Liver (tissue), 8 donors: ENCODE measurements at regions not wholly inside any gene's neighbourhood (a gene's known extent, or its start where the extent isn't known, plus 50 kb on each side); places are given as distances from the start of the nearest gene placed in this dataset.
"Not testable (repeated sequence)": the region's sequence is repeated elsewhere in the genome, so short reads cannot be mapped to it uniquely, and the experiment has no call there.

ENCODE experiments used
- DNase-seq: peaks from one replicate; pipeline ENCODE4 v3.0.0-alpha.2; 2017; ENCODE audit warnings: low spot score
- H3K27ac ChIP-seq, 2 donors: one replicate each; pipeline ENCODE4 v1.7.0; 2013; ENCODE audit warnings: inconsistent platforms in 2 of 2, low read length in 2 of 2, control low read depth in 1 of 2, low read depth in 1 of 2, mild to moderate bottlenecking in 1 of 2
- H3K27me3 ChIP-seq, 4 donors: one replicate each; pipeline versions ENCODE4 v1.6.1 to v1.7.0; 2013; ENCODE audit warnings: low read length in 3 of 4, inconsistent platforms in 1 of 4, mild to moderate bottlenecking in 1 of 4, moderate library complexity in 1 of 4; ENCODE audit not compliant: control insufficient read depth in 4 of 4, insufficient read depth in 4 of 4
- H3K36me3 ChIP-seq, 4 donors: one replicate each; pipeline versions ENCODE4 v1.6.1 to v1.7.0; 2013; ENCODE audit warnings: low read length in 3 of 4, mild to moderate bottlenecking in 3 of 4, low read depth in 1 of 4, moderate library complexity in 1 of 4; ENCODE audit not compliant: control insufficient read depth in 4 of 4, insufficient read depth in 3 of 4
- H3K4me1 ChIP-seq, 4 donors: one replicate each; pipeline versions ENCODE4 v1.6.1 to v1.7.0; 2013; ENCODE audit warnings: low read length in 3 of 4, mild to moderate bottlenecking in 3 of 4, moderate library complexity in 1 of 4; ENCODE audit not compliant: control insufficient read depth in 4 of 4, insufficient read depth in 4 of 4
- H3K4me3 ChIP-seq, 3 donors: one replicate each; pipeline versions ENCODE4 v1.6.1 to v1.7.0; 2013; ENCODE audit warnings: low read length in 3 of 3, control low read depth in 1 of 3, low read depth in 1 of 3, mild to moderate bottlenecking in 1 of 3
- H3K9ac ChIP-seq, 2 donors: one replicate each; pipeline ENCODE4 v1.7.0; 2013; ENCODE audit warnings: low read length in 2 of 2, mild to moderate bottlenecking in 2 of 2, moderate library complexity in 2 of 2, control low read depth in 1 of 2, low read depth in 1 of 2
- H3K9me3 ChIP-seq, 4 donors: one replicate each; pipeline versions ENCODE4 v1.6.1 to v1.7.0; 2013; ENCODE audit warnings: low read length in 3 of 4; ENCODE audit not compliant: control insufficient read depth in 4 of 4
- ATF3 ChIP-seq: IDR thresholded peaks from 2 replicates; pipeline ENCODE4 v1.6.1; 2016; ENCODE audit warnings: antibody characterized with exemption
- CTCF ChIP-seq: fragments of 150-350 bp; IDR thresholded peaks from 2 replicates; pipeline ENCODE4 v1.5.1; 2017; ENCODE audit warnings: improper control_type of control experiment, low read depth, low read length; ENCODE audit not compliant: missing input control
- EGR1 ChIP-seq, 2 donors: IDR thresholded peaks; 2 replicates each; pipeline ENCODE4 v1.6.1; 2016 to 2018; ENCODE audit warnings: antibody characterized with exemption in 2 of 2, low read depth in 2 of 2
- FOXA1 ChIP-seq: IDR thresholded peaks from 2 replicates; pipeline ENCODE4 v1.6.1; 2016; ENCODE audit warnings: antibody characterized with exemption
- FOXA2 ChIP-seq: IDR thresholded peaks from 2 replicates; pipeline ENCODE4 v1.6.1; 2016; ENCODE audit warnings: antibody characterized with exemption
- GABPA ChIP-seq, 2 donors: IDR thresholded peaks in 1 of 2; conservative IDR thresholded peaks in 1 of 2; 2 replicates each; pipeline ENCODE4 v1.6.1; 2016; ENCODE audit warnings: antibody characterized with exemption in 2 of 2, mild to moderate bottlenecking in 1 of 2, moderate library complexity in 1 of 2
- HNF4A ChIP-seq, 2 donors: conservative IDR thresholded peaks; 2 replicates each; pipeline ENCODE4 v1.6.1; 2016; ENCODE audit warnings: antibody characterized with exemption in 2 of 2, mild to moderate bottlenecking in 2 of 2
- HNF4G ChIP-seq: IDR thresholded peaks from 2 replicates; pipeline ENCODE4 v1.6.1; 2016; ENCODE audit warnings: antibody characterized with exemption
- JUND ChIP-seq, 2 donors: IDR thresholded peaks; 2 replicates each; pipeline ENCODE4 v1.6.1; 2016; ENCODE audit warnings: antibody characterized with exemption in 2 of 2
- NR2F2 ChIP-seq: IDR thresholded peaks from 2 replicates; pipeline ENCODE4 v1.6.1; 2016; ENCODE audit warnings: antibody characterized with exemption
- RAD21 ChIP-seq, 2 donors: IDR thresholded peaks; 2 replicates each; pipeline ENCODE4 v1.6.1; 2016; ENCODE audit warnings: antibody characterized with exemption in 2 of 2, mild to moderate bottlenecking in 2 of 2
- REST ChIP-seq: IDR thresholded peaks from 2 replicates; pipeline ENCODE4 v1.6.1; 2016; ENCODE audit warnings: antibody characterized with exemption, mild to moderate bottlenecking
- RXRA ChIP-seq, 2 donors: IDR thresholded peaks; 2 replicates each; pipeline ENCODE4 v1.6.1; 2017 to 2018; ENCODE audit warnings: antibody characterized with exemption in 2 of 2, mild to moderate bottlenecking in 1 of 2
- SP1 ChIP-seq: IDR thresholded peaks from 2 replicates; pipeline ENCODE4 v1.6.1; 2018; ENCODE audit warnings: antibody characterized with exemption, mild to moderate bottlenecking
- TAF1 ChIP-seq: conservative IDR thresholded peaks from 2 replicates; pipeline ENCODE4 v1.6.1; 2016; ENCODE audit warnings: antibody characterized with exemption, mild to moderate bottlenecking
- YY1 ChIP-seq: IDR thresholded peaks from 2 replicates; pipeline ENCODE4 v1.6.1; 2016; ENCODE audit warnings: antibody characterized with exemption, mild to moderate bottlenecking
- ZBTB33 ChIP-seq: IDR thresholded peaks from 2 replicates; pipeline ENCODE4 v1.6.1; 2016; ENCODE audit warnings: antibody characterized with exemption
- WGBS: extraction: QIAGEN DNeasy Blood & Tissue Kit; methylation state at CpG from one replicate; pipeline ENCODE4 v1.1.7; 2013; 5-methylcytosine and 5-hydroxymethylcytosine counted together
- donor health status: healthy.
- donor health status: healthy.
- donor health status: healthy.
- donor health status: healthy.
- donor health status: healthy.

- no peak for TF ChIP-seq ATF3
- TF ChIP-seq GABPA (IDR thresholded peaks at IDR 0.05 in 1 of 2, conservative IDR thresholded peaks at IDR 0.05 in 1 of 2): no peak
- TF ChIP-seq JUND (IDR thresholded peaks at IDR 0.05): no peak
- no peak for TF ChIP-seq REST
- no peak for TF ChIP-seq SP1
- TF ChIP-seq RXRA (IDR thresholded peaks at IDR 0.05): no peak
- no peak for TF ChIP-seq RAD21 (IDR thresholded peaks at IDR 0.05)
- no peak for TF ChIP-seq FOXA2
- TF ChIP-seq EGR1 (IDR thresholded peaks at IDR 0.05; ENCODE audit: low read depth in 2 of 2): no peak
- TF ChIP-seq TAF1: no peak
- no peak for TF ChIP-seq CTCF
- TF ChIP-seq YY1: no peak
- TF ChIP-seq FOXA1: no peak
- TF ChIP-seq HNF4A (conservative IDR thresholded peaks at IDR 0.05): no peak
- no peak for TF ChIP-seq ZBTB33
- no peak for TF ChIP-seq HNF4G
- no peak for TF ChIP-seq NR2F2
- peaks cover 0 to 8% (median 2%) of the 10 kb centered on the region in 4 donors for H3K27me3 ChIP-seq
- no peaks in the 10 kb centered on the region for H3K9me3 ChIP-seq
- no peak overlapping the region for H3K9ac ChIP-seq
- H3K4me1 ChIP-seq: no peaks in the 10 kb centered on the region
- no peak for DNase-seq
- H3K27ac ChIP-seq: no peak overlapping the region
- no peaks in the 10 kb centered on the region for H3K36me3 ChIP-seq
- WGBS: 10% methylated on average over 31 of the region's 31 CpGs
- no peak overlapping the region for H3K4me3 ChIP-seq
Measured at GRCh38 chr1:143651350-143651992, 320.3 kb downstream of the FAM72C start.

- DNase-seq, H3K36me3 ChIP-seq, H3K9ac ChIP-seq, H3K27ac ChIP-seq, H3K9me3 ChIP-seq, H3K4me1 ChIP-seq, H3K27me3 ChIP-seq, H3K4me3 ChIP-seq: not testable (repeated sequence)
- WGBS: 17% methylated on average over 1 of the region's 1 CpG
Measured at GRCh38 chr1:143644035-143644434, 327.8 kb downstream of the FAM72C start.
